C4-2B (cell line): ENCODE measurements at regions not wholly inside any gene's neighbourhood (a gene's known extent, or its start where the extent isn't known, plus 50 kb on each side); places are given as distances from the start of the nearest gene placed in this dataset.

Experiments
- CTCF ChIP-seq: fragments of 450-650 bp; conservative IDR thresholded peaks from 2 replicates; pipeline ENCODE4 v1.5.1; 2017; ENCODE audit warnings: mild to moderate bottlenecking
- ZFX ChIP-seq: fragments of 450-650 bp; IDR thresholded peaks from 2 replicates; pipeline ENCODE4 v1.6.1; 2017

- TF ChIP-seq CTCF, result no peak
- TF ChIP-seq ZFX, result no peak
Observed at GRCh38 chr6:37110500-37111461, 59.2 kb upstream of the PIM1 start.
